Lower lobe of right lung (tissue), 2 donors: ENCODE measurements at regions not wholly inside any gene's neighbourhood (a gene's known extent, or its start where the extent isn't known, plus 50 kb on each side); places are given as distances from the start of the nearest gene placed in this dataset.

Experiments used
- ATAC-seq, 2 donors: fragments of 200-7000 bp; cut with Tn5 transposase; one replicate each; pipeline ENCODE4 v1.9.1; 2020 to 2022; ENCODE audit warnings: mild to moderate bottlenecking in 2 of 2, moderate library complexity in 2 of 2
- DNase-seq: peaks from one replicate; pipeline ENCODE4 v3.0.0-alpha.2; 2020
- H3K27ac ChIP-seq: fragments of 200-600 bp; one replicate; pipeline ENCODE4 v1.8.0; 2022
- H3K27me3 ChIP-seq: fragments of 200-600 bp; one replicate; pipeline ENCODE4 v1.8.0; 2022; ENCODE audit warnings: low read depth
- H3K36me3 ChIP-seq: fragments of 200-600 bp; one replicate; pipeline ENCODE4 v1.8.0; 2022; ENCODE audit warnings: mild to moderate bottlenecking
- H3K4me1 ChIP-seq: fragments of 200-600 bp; one replicate; pipeline ENCODE4 v1.8.0; 2022
- H3K4me3 ChIP-seq: fragments of 200-600 bp; one replicate; pipeline ENCODE4 v1.8.0; 2022; ENCODE audit warnings: mild to moderate bottlenecking
- H3K9me3 ChIP-seq: fragments of 200-600 bp; one replicate; pipeline ENCODE4 v1.8.0; 2022
- intact Hi-C: fragments of 100-400 bp; cut with DNase I; formaldehyde crosslinking; loops from one replicate; pipeline ENCODE4 v1.11.0; 2022
- TF ChIP-seq, protein P1 (sequence below): fragments of 200-600 bp; IDR thresholded peaks from one replicate; pipeline ENCODE4 v1.8.0; 2022; ENCODE audit warnings: antibody characterized with exemption, mild to moderate bottlenecking
- donor health status: DM: no; HTN: yes; CAD: no; lungs with severe emphysema.

DNA sequence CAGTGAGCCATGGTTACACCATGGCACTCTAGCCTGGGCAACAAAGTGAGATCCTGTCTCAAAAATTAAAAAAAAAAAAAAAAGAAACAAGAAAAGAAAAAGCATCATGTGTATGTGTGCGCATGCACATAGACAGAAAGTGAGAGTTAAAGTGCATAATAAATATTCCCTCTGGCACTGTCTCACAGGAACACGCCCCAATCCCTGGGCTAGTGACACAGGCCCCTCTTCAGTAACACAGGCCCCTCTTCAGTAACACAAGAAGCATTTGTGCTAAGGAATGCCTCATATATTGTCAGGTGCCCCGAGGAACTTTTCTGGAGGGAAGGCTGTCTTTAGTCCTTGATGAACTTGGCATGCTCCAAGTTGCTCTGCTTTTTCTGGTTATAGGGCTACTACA, 57.5 kb downstream of the RPL27A start:
- Histone ChIP-seq H3K9me3 (no peaks in the 10 kb centered on the region), H3K4me1 (no peaks in the 10 kb centered on the region), H3K27me3 (no peaks in the 10 kb centered on the region), H3K4me3 (no peak overlapping the region), H3K36me3 (no peaks in the 10 kb centered on the region), H3K27ac (no peak overlapping the region)
- DNase-seq (no peak), ATAC-seq (no peak)
- intact Hi-C loops = no loop called here
- TF ChIP-seq, protein P1, sequence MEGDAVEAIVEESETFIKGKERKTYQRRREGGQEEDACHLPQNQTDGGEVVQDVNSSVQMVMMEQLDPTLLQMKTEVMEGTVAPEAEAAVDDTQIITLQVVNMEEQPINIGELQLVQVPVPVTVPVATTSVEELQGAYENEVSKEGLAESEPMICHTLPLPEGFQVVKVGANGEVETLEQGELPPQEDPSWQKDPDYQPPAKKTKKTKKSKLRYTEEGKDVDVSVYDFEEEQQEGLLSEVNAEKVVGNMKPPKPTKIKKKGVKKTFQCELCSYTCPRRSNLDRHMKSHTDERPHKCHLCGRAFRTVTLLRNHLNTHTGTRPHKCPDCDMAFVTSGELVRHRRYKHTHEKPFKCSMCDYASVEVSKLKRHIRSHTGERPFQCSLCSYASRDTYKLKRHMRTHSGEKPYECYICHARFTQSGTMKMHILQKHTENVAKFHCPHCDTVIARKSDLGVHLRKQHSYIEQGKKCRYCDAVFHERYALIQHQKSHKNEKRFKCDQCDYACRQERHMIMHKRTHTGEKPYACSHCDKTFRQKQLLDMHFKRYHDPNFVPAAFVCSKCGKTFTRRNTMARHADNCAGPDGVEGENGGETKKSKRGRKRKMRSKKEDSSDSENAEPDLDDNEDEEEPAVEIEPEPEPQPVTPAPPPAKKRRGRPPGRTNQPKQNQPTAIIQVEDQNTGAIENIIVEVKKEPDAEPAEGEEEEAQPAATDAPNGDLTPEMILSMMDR = no peak

DNA sequence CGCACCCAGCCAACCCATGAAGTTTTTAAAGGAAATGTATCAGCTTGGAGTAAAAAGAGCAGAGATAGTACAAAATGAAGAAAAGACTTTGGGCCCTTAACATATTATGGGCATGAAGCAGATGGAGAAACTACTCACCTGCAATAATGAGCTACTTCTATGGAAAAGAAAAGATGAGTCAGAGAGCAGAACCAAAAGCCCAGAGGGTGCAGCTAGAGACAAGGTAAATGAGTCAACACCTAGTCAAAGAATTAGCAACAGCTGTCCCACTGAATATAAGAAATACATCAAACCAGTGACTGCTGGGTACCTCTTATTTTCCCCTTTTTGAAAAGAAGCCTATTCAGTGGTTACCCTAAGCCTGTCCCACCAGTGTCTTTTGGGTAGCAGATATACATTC, 61.8 kb downstream of the RPL27A start:
- H3K27me3 ChIP-seq = no peaks in the 10 kb centered on the region
- intact Hi-C loops = no loop called here
- ATAC-seq (no peak), DNase-seq (no peak)
- H3K36me3 ChIP-seq = peaks cover 10% of the 10 kb centered on the region
- H3K4me3 ChIP-seq = no peak overlapping the region
- H3K27ac ChIP-seq = no peak overlapping the region
- no peaks in the 10 kb centered on the region for H3K4me1 ChIP-seq
- H3K9me3 ChIP-seq = no peaks in the 10 kb centered on the region
- TF ChIP-seq, protein P1 = no peak

DNA sequence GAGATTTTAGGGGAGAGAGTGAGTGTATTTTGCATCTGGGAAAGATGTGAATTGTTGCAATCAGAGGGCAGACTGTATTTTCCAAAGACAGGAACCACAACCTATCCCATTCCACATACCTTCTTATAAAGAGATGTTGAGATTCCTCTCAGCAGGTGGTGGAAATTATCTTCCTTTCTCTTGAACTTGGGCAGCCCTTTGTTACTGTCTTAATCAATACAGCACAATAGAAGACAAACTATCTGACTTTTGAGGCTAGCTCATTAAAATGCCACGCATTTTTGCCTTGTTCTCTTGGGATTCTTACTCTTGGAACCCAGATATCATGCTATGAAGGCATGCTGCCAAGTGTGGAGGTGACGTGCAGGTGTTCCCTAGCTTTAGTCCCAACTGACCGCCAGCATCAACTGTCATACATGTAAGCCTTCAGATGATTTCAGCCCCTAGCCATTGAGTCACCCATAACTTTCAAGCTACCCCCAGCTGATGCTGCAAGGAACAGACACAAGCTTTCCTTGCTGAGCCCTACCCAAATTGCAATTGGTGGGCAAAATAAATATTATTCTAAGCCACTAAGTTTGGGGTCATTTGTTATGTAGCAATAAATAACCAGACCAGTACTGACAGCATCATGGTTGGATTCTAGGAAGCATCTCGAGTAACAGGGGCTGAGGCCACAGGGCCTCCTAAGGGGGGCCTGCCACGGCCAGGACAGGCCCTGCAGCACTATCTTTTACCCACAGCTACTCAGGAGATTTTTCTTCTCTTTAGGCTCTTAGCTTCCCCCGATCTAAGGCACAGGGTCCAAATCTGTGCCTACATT, 63.0 kb downstream of the RPL27A start:
- intact Hi-C loops = no loop called here
- H3K4me1 ChIP-seq = no peaks in the 10 kb centered on the region
- ATAC-seq = no peak
- no peak for DNase-seq
- TF ChIP-seq, protein P1 = no peak
- H3K4me3 ChIP-seq = no peak overlapping the region
- no peaks in the 10 kb centered on the region for H3K27me3 ChIP-seq
- peaks cover 10% of the 10 kb centered on the region for H3K36me3 ChIP-seq
- H3K27ac ChIP-seq = no peak overlapping the region
- no peaks in the 10 kb centered on the region for H3K9me3 ChIP-seq

DNA sequence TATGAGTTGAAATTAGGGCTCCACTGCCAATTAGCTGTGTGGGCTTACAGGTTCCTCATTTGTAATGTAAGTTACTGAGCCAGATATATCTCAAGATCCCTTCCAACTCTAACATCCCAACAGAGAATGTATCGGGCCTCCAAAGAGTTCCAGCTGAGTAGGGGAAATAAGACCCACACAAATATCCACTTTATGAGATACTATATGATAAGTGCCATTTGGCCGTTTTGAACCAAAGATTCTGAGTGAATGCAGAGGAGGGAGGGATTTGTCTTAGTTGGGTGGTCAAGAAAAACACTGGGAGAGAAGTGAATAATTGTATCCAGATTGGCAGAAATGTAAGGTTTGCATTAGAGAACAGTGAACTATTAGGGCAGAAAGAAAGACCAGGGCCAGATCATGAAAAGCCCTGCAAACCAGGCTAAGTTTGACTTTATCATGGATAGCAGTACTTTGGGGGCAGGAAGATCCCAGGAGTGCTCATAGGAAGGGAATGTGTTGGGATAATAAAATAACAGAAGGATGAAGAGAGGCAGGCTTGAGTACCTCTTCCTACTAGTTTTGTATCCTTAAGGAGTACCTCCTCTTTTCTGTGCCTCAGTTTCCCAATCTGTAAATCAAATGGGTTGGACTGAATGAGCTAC, 63.9 kb downstream of the RPL27A start:
- no peaks in the 10 kb centered on the region for H3K27me3 ChIP-seq
- H3K27ac ChIP-seq = no peak overlapping the region
- TF ChIP-seq, protein P1 = no peak
- peaks cover 10% of the 10 kb centered on the region for H3K36me3 ChIP-seq
- no peaks in the 10 kb centered on the region for H3K9me3 ChIP-seq
- no peak overlapping the region for H3K4me3 ChIP-seq
- ATAC-seq (no peak), DNase-seq (no peak)
- intact Hi-C loops = no loop called here
- no peaks in the 10 kb centered on the region for H3K4me1 ChIP-seq

DNA sequence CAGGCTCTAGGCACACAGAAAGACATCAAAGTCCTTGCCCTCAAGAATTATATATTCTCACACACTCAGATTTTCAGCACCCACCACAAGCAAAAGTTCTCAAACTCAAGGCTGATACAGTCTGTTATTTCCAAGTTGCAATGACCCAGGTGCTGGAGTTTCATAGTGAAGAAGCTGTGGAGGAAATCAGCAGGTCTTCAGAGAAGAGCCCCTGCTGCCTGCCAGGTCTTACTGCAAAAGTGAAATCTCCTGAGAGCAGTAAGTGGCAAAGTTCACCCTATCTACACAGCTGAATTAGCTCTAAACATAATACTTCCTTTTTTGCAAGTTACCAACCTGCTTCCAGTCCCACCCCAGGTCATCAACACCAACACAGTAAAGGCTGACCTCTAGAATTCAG, 64.6 kb downstream of the RPL27A start:
- Histone ChIP-seq H3K4me1 (no peaks in the 10 kb centered on the region), H3K36me3 (peaks cover 10% of the 10 kb centered on the region), H3K4me3 (no peak overlapping the region), H3K9me3 (no peaks in the 10 kb centered on the region), H3K27me3 (no peaks in the 10 kb centered on the region), H3K27ac (no peak overlapping the region)
- intact Hi-C loops = no loop called here
- DNase-seq (no peak), ATAC-seq (no peak)
- TF ChIP-seq, protein P1 = no peak
